ENCODE measurements at regions not wholly inside any gene's neighbourhood (a gene's known extent, or its start where the extent isn't known, plus 50 kb on each side); places are given as distances from the start of the nearest gene placed in this dataset.

GRCh38 chr2:128792476-128793054 is 473.9 kb upstream of the HS6ST1 start:
- no peak for DNase-seq (ENCODE audit: low read depth)

GRCh38 chr2:128793404-128793803 is 474.7 kb upstream of the HS6ST1 start:
- no peak for DNase-seq (ENCODE audit: low read depth)

- DNase-seq (ENCODE audit: low read depth) = no peak
Observed at GRCh38 chr2:128794285-128794684, 475.6 kb upstream of the HS6ST1 start.

- DNase-seq (ENCODE audit: low read depth) = no peak
Observed at GRCh38 chr2:128796321-128796720, 477.7 kb upstream of the HS6ST1 start.

GRCh38 chr2:128797092-128797491 is 478.4 kb upstream of the HS6ST1 start:
- DNase-seq (ENCODE audit: low read depth) = no peak

- no peak for DNase-seq (ENCODE audit: low read depth)
Observed at GRCh38 chr2:128797533-128797932, 478.9 kb upstream of the HS6ST1 start.

GRCh38 chr2:128797937-128798336 is 479.3 kb upstream of the HS6ST1 start:
- no peak for DNase-seq (ENCODE audit: low read depth)

- no peak for DNase-seq (ENCODE audit: low read depth)
Observed at GRCh38 chr2:128798502-128799283, 480.0 kb upstream of the HS6ST1 start.

- no peak for DNase-seq (ENCODE audit: low read depth)
Observed at GRCh38 chr2:128799284-128799552, 480.6 kb upstream of the HS6ST1 start.

- DNase-seq (ENCODE audit: low read depth) = no peak
Observed at GRCh38 chr2:128799730-128800129, 481.1 kb upstream of the HS6ST1 start.

- no peak for DNase-seq (ENCODE audit: low read depth)
Observed at GRCh38 chr2:128801576-128801975, 482.9 kb upstream of the HS6ST1 start.

GRCh38 chr2:128803222-128803621 is 484.6 kb upstream of the HS6ST1 start:
- no peak for DNase-seq (ENCODE audit: low read depth)

GRCh38 chr2:128805237-128805636 is 486.6 kb upstream of the HS6ST1 start:
- no peak for DNase-seq (ENCODE audit: low read depth)

- no peak for DNase-seq (ENCODE audit: low read depth)
Observed at GRCh38 chr2:128805918-128806317, 487.2 kb upstream of the HS6ST1 start.

- DNase-seq (ENCODE audit: low read depth) = no peak
Observed at GRCh38 chr2:128807317-128807716, 488.6 kb upstream of the HS6ST1 start.

- no peak for DNase-seq (ENCODE audit: low read depth)
Observed at GRCh38 chr2:128808462-128809258, 490.0 kb upstream of the HS6ST1 start.

- DNase-seq (ENCODE audit: low read depth) = no peak
Observed at GRCh38 chr2:128809259-128809636, 490.6 kb upstream of the HS6ST1 start.

GRCh38 chr2:128809880-128810279 is 491.2 kb upstream of the HS6ST1 start:
- DNase-seq (ENCODE audit: low read depth) = no peak

GRCh38 chr2:128812183-128812940 is 493.7 kb upstream of the HS6ST1 start:
- DNase-seq (ENCODE audit: low read depth) = no peak

- no peak for DNase-seq (ENCODE audit: low read depth)
Observed at GRCh38 chr2:128813352-128814034, 494.8 kb upstream of the HS6ST1 start.

- no peak for DNase-seq (ENCODE audit: low read depth)
Observed at GRCh38 chr2:128815248-128815647, 496.6 kb upstream of the HS6ST1 start.

- no peak for DNase-seq (ENCODE audit: low read depth)
Observed at GRCh38 chr2:128817171-128817570, 498.5 kb upstream of the HS6ST1 start.
